ENCODE measurements at regions not wholly inside any gene's neighbourhood (a gene's known extent, or its start where the extent isn't known, plus 50 kb on each side); places are given as distances from the start of the nearest gene placed in this dataset.

DNA sequence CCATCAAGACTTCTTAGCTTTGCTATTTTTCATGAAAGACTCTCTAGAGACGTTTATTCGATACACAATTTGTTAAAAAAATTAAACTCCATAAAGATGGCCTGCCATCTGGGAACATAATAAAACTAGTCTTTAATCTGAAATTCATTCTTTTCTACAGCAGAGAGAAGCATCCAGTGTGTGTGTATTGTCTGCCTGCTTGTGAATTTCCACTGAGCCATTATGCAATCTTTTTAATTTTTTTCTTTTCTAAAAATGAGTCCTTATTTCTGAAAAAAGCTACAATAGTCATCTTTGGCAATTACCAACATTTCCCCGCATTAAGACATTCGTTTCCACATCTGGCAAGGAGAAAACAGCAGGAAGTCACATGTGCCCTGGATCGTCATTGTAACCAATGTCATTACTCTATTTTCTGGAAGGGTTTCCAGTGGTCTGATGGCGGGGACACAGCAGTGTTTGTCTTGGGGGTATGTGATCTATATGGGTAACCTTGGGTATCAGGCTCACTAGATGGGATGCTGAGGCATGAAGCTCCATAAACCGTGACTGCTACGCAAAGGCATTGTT, 263.1 kb downstream of the MSX2 start:
- no peak for DNase-seq
- H3K4me1 ChIP-seq (ENCODE audit: control insufficient read depth, insufficient read depth, low read length), result no peaks in the 10 kb centered on the region
- H3K9ac ChIP-seq (ENCODE audit: extremely low read depth, low read length, poor library complexity, severe bottlenecking), result no peak overlapping the region
- no peaks in the 10 kb centered on the region for H3K36me3 Mint-ChIP-seq (ENCODE audit: low read depth)
- no peaks in the 10 kb centered on the region for H3K36me3 ChIP-seq (ENCODE audit: control insufficient read depth, insufficient read depth, low read length)
- TF ChIP-seq, protein P1, sequence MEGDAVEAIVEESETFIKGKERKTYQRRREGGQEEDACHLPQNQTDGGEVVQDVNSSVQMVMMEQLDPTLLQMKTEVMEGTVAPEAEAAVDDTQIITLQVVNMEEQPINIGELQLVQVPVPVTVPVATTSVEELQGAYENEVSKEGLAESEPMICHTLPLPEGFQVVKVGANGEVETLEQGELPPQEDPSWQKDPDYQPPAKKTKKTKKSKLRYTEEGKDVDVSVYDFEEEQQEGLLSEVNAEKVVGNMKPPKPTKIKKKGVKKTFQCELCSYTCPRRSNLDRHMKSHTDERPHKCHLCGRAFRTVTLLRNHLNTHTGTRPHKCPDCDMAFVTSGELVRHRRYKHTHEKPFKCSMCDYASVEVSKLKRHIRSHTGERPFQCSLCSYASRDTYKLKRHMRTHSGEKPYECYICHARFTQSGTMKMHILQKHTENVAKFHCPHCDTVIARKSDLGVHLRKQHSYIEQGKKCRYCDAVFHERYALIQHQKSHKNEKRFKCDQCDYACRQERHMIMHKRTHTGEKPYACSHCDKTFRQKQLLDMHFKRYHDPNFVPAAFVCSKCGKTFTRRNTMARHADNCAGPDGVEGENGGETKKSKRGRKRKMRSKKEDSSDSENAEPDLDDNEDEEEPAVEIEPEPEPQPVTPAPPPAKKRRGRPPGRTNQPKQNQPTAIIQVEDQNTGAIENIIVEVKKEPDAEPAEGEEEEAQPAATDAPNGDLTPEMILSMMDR (conservative IDR thresholded peaks at IDR 0.05), result no peak
- H3K27ac ChIP-seq (ENCODE audit: low read depth, low read length), result no peak overlapping the region
- H3K27me3 ChIP-seq (ENCODE audit: control insufficient read depth, insufficient read depth, low read length, poor library complexity, severe bottlenecking), result no peaks in the 10 kb centered on the region
- H3K27me3 Mint-ChIP-seq (ENCODE audit: insufficient read depth), result no peaks in the 10 kb centered on the region
- no peaks in the 10 kb centered on the region for H3K4me1 Mint-ChIP-seq
- H3K27ac Mint-ChIP-seq, result no peak overlapping the region
- H3K9me3 ChIP-seq (ENCODE audit: control insufficient read depth, low read length), result no peaks in the 10 kb centered on the region
- no peaks in the 10 kb centered on the region for H3K9me3 Mint-ChIP-seq
- no peak overlapping the region for H3K4me3 ChIP-seq (ENCODE audit: low read length)
- H3K4me3 Mint-ChIP-seq, result no peak overlapping the region
- 92 to 96% methylated on average over 4 to 8 of the region's 8 CpGs for WGBS, 2 experiments (ENCODE audit: insufficient coverage in 1 of 2, insufficient read length in 1 of 2)

DNA sequence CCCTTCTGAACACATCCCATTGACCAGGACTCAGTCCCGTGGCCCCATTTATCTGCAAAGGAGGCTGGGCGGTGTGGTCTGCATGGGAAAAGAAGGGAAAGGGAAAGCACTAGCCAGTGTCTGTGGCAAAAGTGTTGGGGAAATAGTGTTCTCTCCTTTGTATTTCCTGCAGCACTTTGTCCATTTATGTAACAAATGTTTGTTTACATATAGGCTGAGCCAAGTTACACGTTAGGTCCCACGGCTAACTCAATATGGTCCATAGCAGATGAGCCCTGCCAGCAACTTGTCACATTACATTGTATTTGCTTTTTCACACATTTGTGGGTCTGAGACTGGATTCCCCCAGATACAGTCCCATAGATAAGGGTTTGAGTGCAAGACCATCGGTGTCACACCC, 260.5 kb downstream of the MSX2 start:
- Histone ChIP-seq H3K9ac (ENCODE audit: extremely low read depth, low read length, poor library complexity, severe bottlenecking) (no peak overlapping the region), H3K27ac (ENCODE audit: low read depth, low read length) (no peak overlapping the region), H3K9me3 (ENCODE audit: control insufficient read depth, low read length) (no peaks in the 10 kb centered on the region), H3K36me3 (ENCODE audit: control insufficient read depth, insufficient read depth, low read length) (no peaks in the 10 kb centered on the region), H3K4me3 (ENCODE audit: low read length) (no peak overlapping the region), H3K4me1 (ENCODE audit: control insufficient read depth, insufficient read depth, low read length) (no peaks in the 10 kb centered on the region), H3K27me3 (ENCODE audit: control insufficient read depth, insufficient read depth, low read length, poor library complexity, severe bottlenecking) (no peaks in the 10 kb centered on the region)
- no peaks in the 10 kb centered on the region for H3K9me3 Mint-ChIP-seq
- WGBS, 2 experiments (ENCODE audit: insufficient coverage in 1 of 2, insufficient read length in 1 of 2), result 85 to 96% methylated on average over 2 to 5 of the region's 5 CpGs
- DNase-seq, result no peak
- TF ChIP-seq, protein P1 (conservative IDR thresholded peaks at IDR 0.05), result no peak
- H3K36me3 Mint-ChIP-seq (ENCODE audit: low read depth), result no peaks in the 10 kb centered on the region
- H3K27ac Mint-ChIP-seq, result no peak overlapping the region
- H3K4me1 Mint-ChIP-seq, result peaks cover 16% of the 10 kb centered on the region
- H3K4me3 Mint-ChIP-seq, result no peak overlapping the region
- H3K27me3 Mint-ChIP-seq (ENCODE audit: insufficient read depth), result no peaks in the 10 kb centered on the region

DNA sequence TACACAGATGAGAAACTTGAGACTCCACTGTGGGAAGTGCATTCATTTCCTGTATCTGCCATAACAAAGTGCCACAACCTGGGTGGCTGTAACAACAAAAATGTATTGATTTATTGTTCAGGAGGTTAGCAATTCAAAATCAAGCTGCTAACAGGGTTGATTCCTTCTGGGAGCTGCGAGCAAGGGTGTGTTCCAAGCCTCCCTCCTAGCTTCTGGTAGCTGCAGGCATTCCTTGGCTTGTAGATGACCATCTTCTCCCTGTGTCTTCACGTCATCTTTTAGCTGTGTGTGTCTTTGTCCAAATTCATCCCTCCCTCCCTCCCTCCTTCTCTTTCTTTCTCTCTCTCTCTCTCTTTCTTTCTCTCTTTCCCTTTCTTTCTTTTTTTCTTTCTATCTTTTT, 258.1 kb downstream of the MSX2 start:
- no peaks in the 10 kb centered on the region for H3K9me3 Mint-ChIP-seq
- Histone ChIP-seq H3K4me1 (ENCODE audit: control insufficient read depth, insufficient read depth, low read length) (no peaks in the 10 kb centered on the region), H3K36me3 (ENCODE audit: control insufficient read depth, insufficient read depth, low read length) (no peaks in the 10 kb centered on the region), H3K4me3 (ENCODE audit: low read length) (no peak overlapping the region), H3K27ac (ENCODE audit: low read depth, low read length) (no peak overlapping the region), H3K9me3 (ENCODE audit: control insufficient read depth, low read length) (no peaks in the 10 kb centered on the region), H3K27me3 (ENCODE audit: control insufficient read depth, insufficient read depth, low read length, poor library complexity, severe bottlenecking) (peaks cover 6% of the 10 kb centered on the region), H3K9ac (ENCODE audit: extremely low read depth, low read length, poor library complexity, severe bottlenecking) (no peak overlapping the region)
- TF ChIP-seq, protein P1 (conservative IDR thresholded peaks at IDR 0.05), result no peak
- no peaks in the 10 kb centered on the region for H3K27me3 Mint-ChIP-seq (ENCODE audit: insufficient read depth)
- H3K4me1 Mint-ChIP-seq, result peaks cover 16% of the 10 kb centered on the region
- no peak overlapping the region for H3K27ac Mint-ChIP-seq
- 80 to 93% methylated on average over 2 of the region's 2 CpGs for WGBS, 2 experiments (ENCODE audit: insufficient coverage in 1 of 2, insufficient read length in 1 of 2)
- no peaks in the 10 kb centered on the region for H3K36me3 Mint-ChIP-seq (ENCODE audit: low read depth)
- no peak overlapping the region for H3K4me3 Mint-ChIP-seq
- DNase-seq, result no peak

All from endodermal cell (in vitro differentiated cells).